Calu3 (cell line): ENCODE measurements at regions not wholly inside any gene's neighbourhood (a gene's known extent, or its start where the extent isn't known, plus 50 kb on each side); places are given as distances from the start of the nearest gene placed in this dataset.

ENCODE experiments used
- BruUV-seq: library from RNA; stranded (reverse); fragments of 400-500 nt; replicated peaks from 2 replicates; lab custom pipeline; 2021; lab: Mats Ljungman, UMichigan
- CTCF ChIA-PET: fragments of 300-600 bp; sonication (Branson Sonifier 250); formaldehyde crosslinking; loops from one replicate; lab custom pipeline; 2022; ENCODE audit warnings: antibody characterized with exemption; lab: Charles Lee
- DNase-seq: peaks from one replicate; pipeline ENCODE4 v3.0.0; 2022
- H3K27ac Mint-ChIP-seq: one replicate; pipeline ENCODE4 v1.8.0; 2022; ENCODE audit warnings: mixed read lengths; ENCODE audit not compliant: unreplicated experiment
- H3K27me3 Mint-ChIP-seq: one replicate; pipeline ENCODE4 v1.8.0; 2022; ENCODE audit warnings: mixed read lengths; ENCODE audit not compliant: unreplicated experiment
- H3K36me3 Mint-ChIP-seq: one replicate; pipeline ENCODE4 v1.8.0; 2022; ENCODE audit warnings: mild to moderate bottlenecking, moderate library complexity, mixed read lengths; ENCODE audit not compliant: insufficient read depth, unreplicated experiment
- H3K4me1 Mint-ChIP-seq: one replicate; pipeline ENCODE4 v1.8.0; 2022; ENCODE audit warnings: mild to moderate bottlenecking, low read depth, mixed read lengths; ENCODE audit not compliant: unreplicated experiment
- H3K4me3 Mint-ChIP-seq: one replicate; pipeline ENCODE4 v1.8.0; 2022; ENCODE audit warnings: mild to moderate bottlenecking, low read depth, moderate library complexity, mixed read lengths; ENCODE audit not compliant: unreplicated experiment
- H3K9me3 Mint-ChIP-seq: one replicate; pipeline ENCODE4 v1.8.0; 2022; ENCODE audit warnings: low read depth, mixed read lengths; ENCODE audit not compliant: unreplicated experiment
- CTCF ChIP-seq: fragments of 200-600 bp; IDR thresholded peaks from one replicate; pipeline ENCODE4 v1.8.0; 2022; ENCODE audit warnings: antibody characterized with exemption; ENCODE audit not compliant: unreplicated experiment
- intact Hi-C: fragments of 100-400 bp; cut with micrococcal nuclease; formaldehyde crosslinking; loops from one replicate; pipeline ENCODE4 v1.10.0; 2022; ENCODE audit not compliant: unreplicated experiment

GRCh38 chr22:27477171-27477570 lies 324.4 kb downstream of the MN1 start:
- H3K4me3 Mint-ChIP-seq = peak overlapping the region; percentile 8
- peaks cover 71% of the 10 kb centered on the region for H3K4me1 Mint-ChIP-seq
- CTCF ChIA-PET = interaction anchor here (1.1 kb wide), 1 partner anchor 25 kb away, joined by 6 read pairs; no protein-coding TSS in a partner anchor
- H3K27ac Mint-ChIP-seq = peak overlapping the region; percentile 84
- TF ChIP-seq CTCF = no peak
- no peaks in the 10 kb centered on the region for H3K27me3 Mint-ChIP-seq
- no peak for DNase-seq
- intact Hi-C loops = no loop called here
- peaks cover 10% of the 10 kb centered on the region for H3K36me3 Mint-ChIP-seq
- no peaks in the 10 kb centered on the region for H3K9me3 Mint-ChIP-seq
- BruUV-seq = no TSS peak

- no peaks in the 10 kb centered on the region for H3K27me3 Mint-ChIP-seq
- no peak for TF ChIP-seq CTCF
- BruUV-seq = no TSS peak
- H3K4me3 Mint-ChIP-seq = peak overlapping the region; percentile 29
- intact Hi-C loops = no loop called here
- peaks cover 10% of the 10 kb centered on the region for H3K36me3 Mint-ChIP-seq
- CTCF ChIA-PET = no interaction called here
- H3K27ac Mint-ChIP-seq = peak overlapping the region; percentile 40
- H3K4me1 Mint-ChIP-seq = peaks cover 64% of the 10 kb centered on the region
- peak; percentile 76 for DNase-seq
- no peaks in the 10 kb centered on the region for H3K9me3 Mint-ChIP-seq
Measured at GRCh38 chr22:27480487-27480886, 321.1 kb downstream of the MN1 start.

GRCh38 chr22:27482402-27482801 lies 319.2 kb downstream of the MN1 start:
- peaks cover 4% of the 10 kb centered on the region for H3K36me3 Mint-ChIP-seq
- peaks cover 47% of the 10 kb centered on the region for H3K4me1 Mint-ChIP-seq
- CTCF ChIA-PET = no interaction called here
- no peak overlapping the region for H3K4me3 Mint-ChIP-seq
- no peaks in the 10 kb centered on the region for H3K27me3 Mint-ChIP-seq
- DNase-seq = no peak
- no peak for TF ChIP-seq CTCF
- intact Hi-C loops = no loop called here
- H3K27ac Mint-ChIP-seq = no peak overlapping the region
- H3K9me3 Mint-ChIP-seq = no peaks in the 10 kb centered on the region
- BruUV-seq = no TSS peak

GRCh38 chr22:27483095-27483785 lies 318.3 kb downstream of the MN1 start:
- H3K27me3 Mint-ChIP-seq = no peaks in the 10 kb centered on the region
- no peak for TF ChIP-seq CTCF
- H3K9me3 Mint-ChIP-seq = no peaks in the 10 kb centered on the region
- no TSS peak for BruUV-seq
- intact Hi-C loops = no loop called here
- H3K4me3 Mint-ChIP-seq = no peak overlapping the region
- DNase-seq = no peak
- H3K36me3 Mint-ChIP-seq = peaks cover under 1% of the 10 kb centered on the region
- no peak overlapping the region for H3K27ac Mint-ChIP-seq
- CTCF ChIA-PET = no interaction called here
- peaks cover 47% of the 10 kb centered on the region for H3K4me1 Mint-ChIP-seq
